GM21717 (cell line): ENCODE measurements at regions not wholly inside any gene's neighbourhood (a gene's known extent, or its start where the extent isn't known, plus 50 kb on each side); places are given as distances from the start of the nearest gene placed in this dataset.

Experiments
- ATAC-seq: cut with Tn5 transposase; IDR thresholded peaks from one replicate; pipeline ENCODE4 v1.9.1; 2021; ENCODE audit warnings: mild to moderate bottlenecking, moderate library complexity; ENCODE audit not compliant: unreplicated experiment

- ATAC-seq = no peak
Observed at GRCh38 chr2:12192762-12193161, 446.3 kb downstream of the LPIN1 start.

GRCh38 chr2:12194968-12195367 lies 448.5 kb downstream of the LPIN1 start:
- ATAC-seq = no peak

- ATAC-seq = no peak
Observed at GRCh38 chr2:12196495-12196894, 450.1 kb downstream of the LPIN1 start.

GRCh38 chr2:12197133-12197532 lies 450.7 kb downstream of the LPIN1 start:
- ATAC-seq = no peak

- ATAC-seq = no peak
Observed at GRCh38 chr2:12199491-12200211, 453.2 kb downstream of the LPIN1 start.

- no peak for ATAC-seq
Observed at GRCh38 chr2:12201369-12201768, 454.9 kb downstream of the LPIN1 start.

- no peak for ATAC-seq
Observed at GRCh38 chr2:12202313-12203075, 456.1 kb downstream of the LPIN1 start.

- ATAC-seq = no peak
Observed at GRCh38 chr2:12203528-12203927, 457.1 kb downstream of the LPIN1 start.

- ATAC-seq = no peak
Observed at GRCh38 chr2:12205086-12205485, 458.7 kb downstream of the LPIN1 start.

- no peak for ATAC-seq
Observed at GRCh38 chr2:12207491-12207890, 461.1 kb downstream of the LPIN1 start.

- ATAC-seq = no peak
Observed at GRCh38 chr2:12210016-12210933, 463.8 kb downstream of the LPIN1 start.

GRCh38 chr2:12211326-12212175 lies 465.1 kb downstream of the LPIN1 start:
- ATAC-seq = no peak

GRCh38 chr2:12212841-12213597 lies 466.6 kb downstream of the LPIN1 start:
- ATAC-seq = no peak

GRCh38 chr2:12217175-12217574 lies 470.7 kb downstream of the LPIN1 start:
- ATAC-seq = no peak

- no peak for ATAC-seq
Observed at GRCh38 chr2:12219761-12220160, 473.3 kb downstream of the LPIN1 start.

- ATAC-seq = no peak
Observed at GRCh38 chr2:12221584-12221983, 475.2 kb downstream of the LPIN1 start.

GRCh38 chr2:12222554-12222953 lies 476.1 kb downstream of the LPIN1 start:
- ATAC-seq = no peak

GRCh38 chr2:12223732-12224131 lies 477.3 kb downstream of the LPIN1 start:
- no peak for ATAC-seq

GRCh38 chr2:12226653-12227052 lies 480.2 kb downstream of the LPIN1 start:
- ATAC-seq = no peak
